Uterus (tissue), 2 donors: ENCODE measurements at regions not wholly inside any gene's neighbourhood (a gene's known extent, or its start where the extent isn't known, plus 50 kb on each side); places are given as distances from the start of the nearest gene placed in this dataset.

Source experiments
- CTCF ChIP-seq, 4 experiments: fragments of 200-600 bp in 2 of 4; fragments of 450-650 bp in 2 of 4; sonication (generic) in 2 of 4; IDR thresholded peaks; one replicate each; pipeline ENCODE4 v1.5.1; 2016 to 2019; ENCODE audit warnings: antibody characterized with exemption in 4 of 4, mild to moderate bottlenecking in 2 of 4, moderate library complexity in 1 of 4
- POLR2A ChIP-seq, 2 donors: fragments of 450-650 bp; IDR thresholded peaks; one replicate each; pipeline ENCODE4 v1.6.1; 2016; ENCODE audit warnings: antibody characterized with exemption in 2 of 2, mild to moderate bottlenecking in 1 of 2, moderate library complexity in 1 of 2

GRCh38 chr6:21801446-21802174, 208.1 kb downstream of the SOX4 start:
- TF ChIP-seq CTCF (IDR thresholded peaks at IDR 0.05) (no peak), POLR2A (IDR thresholded peaks at IDR 0.05) (no peak)
